HUES64 (cell line): ENCODE measurements at regions not wholly inside any gene's neighbourhood (a gene's known extent, or its start where the extent isn't known, plus 50 kb on each side); places are given as distances from the start of the nearest gene placed in this dataset.

ENCODE experiments used
- H3K27ac ChIP-seq: 2 replicates; pipeline ENCODE4 v1.7.0; 2013; ENCODE audit warnings: low read depth, low read length, inconsistent platforms
- H3K27me3 ChIP-seq: 2 replicates; pipeline ENCODE4 v1.6.1; 2013; ENCODE audit warnings: mild to moderate bottlenecking, low read length; ENCODE audit not compliant: insufficient read depth
- H3K36me3 ChIP-seq: 2 replicates; pipeline ENCODE4 v1.6.1; 2013; ENCODE audit warnings: mild to moderate bottlenecking, low read length; ENCODE audit not compliant: insufficient read depth
- H3K4me1 ChIP-seq: 2 replicates; pipeline ENCODE4 v1.6.1; 2013; ENCODE audit warnings: mild to moderate bottlenecking, low read length, moderate library complexity; ENCODE audit not compliant: insufficient read depth
- H3K4me3 ChIP-seq: 2 replicates; pipeline ENCODE4 v1.5.1; 2013; ENCODE audit warnings: mild to moderate bottlenecking, low read length, moderate library complexity
- H3K9ac ChIP-seq: 2 replicates; pipeline ENCODE4 v1.6.1; 2013; ENCODE audit warnings: mild to moderate bottlenecking, low read depth, low read length
- H3K9me3 ChIP-seq: 2 replicates; pipeline ENCODE4 v1.6.1; 2013; ENCODE audit warnings: low read depth, low read length; ENCODE audit not compliant: insufficient read depth
- WGBS: fragments of 150-250, 120-280 bp; methylation state at CpG from one replicate; pipeline ENCODE4 v1.1.7; 2013; ENCODE audit warnings: missing lambda C conversion rate; 5-methylcytosine and 5-hydroxymethylcytosine counted together

DNA sequence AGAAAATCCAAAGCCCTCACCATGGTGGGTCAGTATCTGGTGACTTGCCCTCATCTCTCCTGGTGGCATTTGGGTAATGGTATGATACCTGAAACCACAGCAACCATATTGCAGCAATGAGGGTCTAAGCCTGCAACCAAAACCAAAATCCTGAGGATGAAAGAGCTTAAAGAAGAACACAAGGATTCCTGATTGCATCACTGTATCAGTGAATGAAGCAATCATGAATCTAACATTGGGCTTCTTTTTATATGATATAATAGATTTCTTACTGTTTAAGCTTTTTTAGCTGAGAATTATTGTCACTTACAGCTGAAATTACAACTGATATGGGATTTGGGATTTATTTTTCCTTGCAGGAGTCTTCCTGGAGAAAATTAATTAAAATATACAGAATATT is 269.9 kb downstream of the MEF2C start:
- Histone ChIP-seq H3K27me3 (no peaks in the 10 kb centered on the region), H3K9ac (no peak overlapping the region)

GRCh38 chr5:88610586-88610985 is 272.4 kb downstream of the MEF2C start:
- Histone ChIP-seq H3K36me3 (no peaks in the 10 kb centered on the region), H3K27ac (no peak overlapping the region), H3K9me3 (peaks cover 5% of the 10 kb centered on the region; the same call in 1 of the 2 replicates), H3K9ac (no peak overlapping the region), H3K27me3 (no peaks in the 10 kb centered on the region), H3K4me3 (no peak overlapping the region), H3K4me1 (no peaks in the 10 kb centered on the region)
- WGBS: 94% methylated on average over 3 of the region's 3 CpGs

More for the DNA sequence above, 269.9 kb downstream of the MEF2C start:
- Histone ChIP-seq H3K4me3 (no peak overlapping the region), H3K36me3 (no peaks in the 10 kb centered on the region), H3K27ac (no peak overlapping the region), H3K4me1 (no peaks in the 10 kb centered on the region), H3K9me3 (peaks cover 5% of the 10 kb centered on the region; the same call in 1 of the 2 replicates)

GRCh38 chr5:88607492-88607891 is 275.5 kb downstream of the MEF2C start:
- Histone ChIP-seq H3K36me3 (no peaks in the 10 kb centered on the region), H3K4me3 (no peak overlapping the region), H3K9me3 (no peaks in the 10 kb centered on the region), H3K27me3 (no peaks in the 10 kb centered on the region), H3K9ac (no peak overlapping the region), H3K4me1 (no peaks in the 10 kb centered on the region), H3K27ac (no peak overlapping the region)
- WGBS: no CpG with 5 or more reads among the region's 1 CpG

DNA sequence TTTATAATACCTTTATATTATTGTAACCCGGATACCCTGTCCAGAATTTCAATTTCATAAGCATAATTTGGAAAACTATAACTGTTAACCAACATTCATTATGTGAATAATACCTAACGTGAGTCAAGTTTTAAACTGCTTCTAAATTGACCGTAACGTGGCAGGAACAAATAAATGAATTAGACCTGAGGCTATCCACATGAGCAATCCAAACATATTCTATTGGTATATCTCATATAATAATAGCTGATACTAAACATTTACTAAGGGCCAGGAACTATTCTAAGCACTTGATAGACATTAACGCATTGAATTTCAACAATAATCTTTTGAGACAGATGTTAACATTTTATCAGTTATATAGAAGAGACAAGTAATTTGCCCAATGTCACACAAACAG is 276.4 kb downstream of the MEF2C start:
- Histone ChIP-seq H3K27me3 (no peaks in the 10 kb centered on the region), H3K36me3 (no peaks in the 10 kb centered on the region), H3K4me3 (no peak overlapping the region), H3K9me3 (no peaks in the 10 kb centered on the region), H3K27ac (no peak overlapping the region), H3K9ac (no peak overlapping the region), H3K4me1 (no peaks in the 10 kb centered on the region)
- WGBS: 97% methylated on average over 4 of the region's 5 CpGs

DNA sequence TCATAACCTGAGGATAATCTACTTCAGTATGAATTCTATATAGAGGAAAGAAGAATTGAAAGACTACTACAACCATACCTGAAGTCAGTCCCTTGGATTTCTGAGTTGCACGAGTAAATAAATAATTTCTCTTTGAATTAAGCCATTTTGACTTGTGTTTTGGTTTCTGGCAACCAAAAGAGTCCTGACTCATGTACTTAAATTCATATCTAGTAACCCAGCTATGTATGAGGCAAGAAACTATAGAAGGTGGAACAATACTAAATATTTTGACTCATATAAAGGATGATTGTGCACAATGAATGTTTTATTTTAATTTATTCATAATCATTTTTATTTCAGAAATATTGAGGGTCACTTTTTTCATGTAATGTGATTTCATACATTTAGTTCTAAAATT is 276.8 kb downstream of the MEF2C start:
- Histone ChIP-seq H3K9ac (no peak overlapping the region), H3K27ac (no peak overlapping the region), H3K4me3 (no peak overlapping the region), H3K4me1 (no peaks in the 10 kb centered on the region), H3K27me3 (no peaks in the 10 kb centered on the region), H3K9me3 (no peaks in the 10 kb centered on the region), H3K36me3 (no peaks in the 10 kb centered on the region)
- WGBS: 100% methylated on average over 1 of the region's 1 CpG

- Histone ChIP-seq H3K4me3 (no peak overlapping the region), H3K27me3 (no peaks in the 10 kb centered on the region), H3K9me3 (no peaks in the 10 kb centered on the region), H3K4me1 (no peaks in the 10 kb centered on the region), H3K36me3 (no peaks in the 10 kb centered on the region), H3K27ac (no peak overlapping the region), H3K9ac (no peak overlapping the region)
- 94% methylated on average over 22 of the region's 22 CpGs for WGBS
These were observed 280.4 kb downstream of the MEF2C start for GRCh38 chr5:88602584-88602983.

- no peak overlapping the region for H3K27ac ChIP-seq
- WGBS: 79% methylated on average over 1 of the region's 1 CpG
These were observed 288.5 kb downstream of the MEF2C start for GRCh38 chr5:88594441-88594840.

DNA sequence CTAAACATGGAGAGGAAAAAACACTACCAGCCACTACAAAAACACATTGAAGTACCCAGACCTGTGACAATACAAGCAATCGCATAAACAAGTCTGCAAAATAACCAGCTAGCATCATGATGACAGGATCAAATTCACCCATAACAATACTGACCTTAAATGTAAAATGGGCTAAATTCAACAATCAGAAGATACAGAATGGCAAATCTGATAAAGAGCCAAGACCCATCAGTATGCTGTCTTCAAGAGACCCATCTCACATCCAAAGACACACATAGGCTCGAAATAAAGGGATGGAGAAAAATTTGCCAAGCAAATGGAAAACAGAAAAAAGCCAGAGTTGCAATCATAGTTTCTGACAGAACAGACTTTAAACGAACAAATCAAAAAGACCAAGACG is 294.4 kb downstream of the MEF2C start:
- Histone ChIP-seq H3K27ac (no peak overlapping the region), H3K9ac (no peak overlapping the region), H3K4me3 (no peak overlapping the region), H3K4me1 (no peaks in the 10 kb centered on the region), H3K36me3 (no peaks in the 10 kb centered on the region), H3K27me3 (no peaks in the 10 kb centered on the region), H3K9me3 (peaks cover 7% of the 10 kb centered on the region; the same call in 1 of the 2 replicates)
- WGBS: 92% methylated on average over 4 of the region's 4 CpGs

More at GRCh38 chr5:88594441-88594840, 288.5 kb downstream of the MEF2C start:
- H3K4me1 ChIP-seq: no peaks in the 10 kb centered on the region
- H3K9me3 ChIP-seq: no peaks in the 10 kb centered on the region
- no peaks in the 10 kb centered on the region for H3K27me3 ChIP-seq
- H3K4me3 ChIP-seq: no peak overlapping the region
- H3K36me3 ChIP-seq: no peaks in the 10 kb centered on the region
- H3K9ac ChIP-seq: no peak overlapping the region

DNA sequence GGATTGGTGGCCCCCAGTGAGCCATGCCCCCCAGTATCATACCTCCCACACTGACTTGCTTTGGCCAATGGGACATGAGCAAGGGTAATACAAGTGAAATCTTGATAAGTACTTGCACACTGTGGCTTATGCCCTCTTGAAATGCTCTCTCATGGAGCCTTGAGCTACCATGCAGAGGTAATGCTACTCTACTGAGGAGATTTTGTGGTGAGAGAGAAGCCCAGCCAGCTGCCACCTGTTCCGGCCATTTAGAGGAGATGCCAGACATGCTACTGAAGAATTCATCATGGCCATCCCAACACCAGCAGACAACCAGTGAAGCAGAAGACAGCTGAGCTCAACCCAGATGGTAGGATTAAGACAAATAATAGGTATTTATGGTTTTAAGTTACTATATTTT is 299.5 kb downstream of the MEF2C start:
- H3K9ac ChIP-seq: no peak overlapping the region
- H3K27ac ChIP-seq: no peak overlapping the region
- H3K27me3 ChIP-seq: no peaks in the 10 kb centered on the region
- H3K36me3 ChIP-seq: no peaks in the 10 kb centered on the region
- WGBS: 94% methylated on average over 1 of the region's 1 CpG
- H3K4me3 ChIP-seq: no peak overlapping the region
- no peaks in the 10 kb centered on the region for H3K4me1 ChIP-seq
- peaks cover 1% of the 10 kb centered on the region; the same call in 1 of the 2 replicates for H3K9me3 ChIP-seq

GRCh38 chr5:88558366-88558765 is 289.7 kb upstream of the TMEM161B start:
- no peaks in the 10 kb centered on the region for H3K9me3 ChIP-seq
- no peaks in the 10 kb centered on the region for H3K36me3 ChIP-seq
- H3K27ac ChIP-seq: no peak overlapping the region
- H3K27me3 ChIP-seq: no peaks in the 10 kb centered on the region
- peaks cover 22% of the 10 kb centered on the region for H3K4me1 ChIP-seq
- no peak overlapping the region for H3K9ac ChIP-seq
- H3K4me3 ChIP-seq: no peak overlapping the region
- 88% methylated on average over 2 of the region's 5 CpGs for WGBS

DNA sequence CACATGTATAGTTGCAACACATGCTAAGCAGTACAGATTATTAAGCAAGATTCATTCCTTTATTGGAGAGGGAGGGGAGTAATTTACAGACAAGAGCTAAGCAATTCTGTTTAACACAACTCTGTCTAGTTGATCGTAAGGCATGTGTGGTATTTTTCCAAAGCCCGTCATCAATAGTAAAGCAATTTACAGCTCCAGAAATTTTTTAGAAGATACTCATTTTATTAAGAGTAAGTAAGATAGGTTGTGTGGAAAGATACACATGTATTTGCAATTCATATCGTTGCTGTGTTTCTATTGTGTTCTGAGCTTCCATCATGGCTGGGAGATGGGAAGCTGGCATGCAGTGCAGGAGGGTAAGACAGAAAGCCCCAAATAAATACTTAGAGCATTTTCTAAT is 289.2 kb upstream of the TMEM161B start:
- no peaks in the 10 kb centered on the region for H3K36me3 ChIP-seq
- WGBS: 94% methylated on average over 3 of the region's 3 CpGs

GRCh38 chr5:88557131-88557530 is 288.5 kb upstream of the TMEM161B start:
- Histone ChIP-seq H3K27ac (no peak overlapping the region), H3K4me3 (no peak overlapping the region), H3K4me1 (peaks cover 28% of the 10 kb centered on the region), H3K36me3 (no peaks in the 10 kb centered on the region), H3K9me3 (no peaks in the 10 kb centered on the region), H3K9ac (no peak overlapping the region), H3K27me3 (no peaks in the 10 kb centered on the region)
- 95% methylated on average over 2 of the region's 2 CpGs for WGBS

More for the DNA sequence above, 289.2 kb upstream of the TMEM161B start:
- no peak overlapping the region for H3K27ac ChIP-seq
- H3K4me1 ChIP-seq: peaks cover 22% of the 10 kb centered on the region
- H3K27me3 ChIP-seq: no peaks in the 10 kb centered on the region
- no peaks in the 10 kb centered on the region for H3K9me3 ChIP-seq
- no peak overlapping the region for H3K4me3 ChIP-seq
- H3K9ac ChIP-seq: no peak overlapping the region
